Choroid plexus epithelial cell (primary cell): ENCODE measurements at regions not wholly inside any gene's neighbourhood (a gene's known extent, or its start where the extent isn't known, plus 50 kb on each side); places are given as distances from the start of the nearest gene placed in this dataset.

Source experiments
- DNase-seq: peaks from one replicate; pipeline ENCODE4 v3.0.0-alpha.2; 2010; ENCODE audit warnings: low read depth
- H3K4me3 ChIP-seq: 2 replicates; pipeline ENCODE4 v1.5.1; 2011; ENCODE audit warnings: low read depth, mild to moderate bottlenecking, control low read depth, low read length, moderate library complexity
- TF ChIP-seq, protein P1 (sequence below): conservative IDR thresholded peaks from 2 replicates; pipeline ENCODE4 v1.5.1; 2011; ENCODE audit warnings: low read depth, mild to moderate bottlenecking, control low read depth, inconsistent platforms, low read length, moderate library complexity

DNA sequence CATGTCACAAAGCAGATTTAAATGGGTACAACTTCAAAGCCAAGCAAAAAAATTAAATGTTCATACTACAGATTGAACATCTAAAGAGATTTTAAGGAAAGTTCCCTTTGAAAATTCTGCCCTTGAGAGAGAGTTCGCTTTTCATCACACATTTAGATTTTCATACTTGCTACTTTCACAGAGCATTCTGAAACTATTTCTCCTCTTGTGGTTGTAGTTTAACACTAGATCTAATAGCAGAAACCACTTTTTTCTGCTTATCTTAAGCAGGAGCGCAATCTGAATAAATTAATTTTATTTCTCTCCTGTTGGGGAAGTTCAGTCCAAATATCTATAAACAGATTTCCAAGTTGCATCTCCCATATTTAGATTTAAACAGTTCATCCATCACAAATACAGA, 173.3 kb upstream of the RASA1 start:
- TF ChIP-seq, protein P1, sequence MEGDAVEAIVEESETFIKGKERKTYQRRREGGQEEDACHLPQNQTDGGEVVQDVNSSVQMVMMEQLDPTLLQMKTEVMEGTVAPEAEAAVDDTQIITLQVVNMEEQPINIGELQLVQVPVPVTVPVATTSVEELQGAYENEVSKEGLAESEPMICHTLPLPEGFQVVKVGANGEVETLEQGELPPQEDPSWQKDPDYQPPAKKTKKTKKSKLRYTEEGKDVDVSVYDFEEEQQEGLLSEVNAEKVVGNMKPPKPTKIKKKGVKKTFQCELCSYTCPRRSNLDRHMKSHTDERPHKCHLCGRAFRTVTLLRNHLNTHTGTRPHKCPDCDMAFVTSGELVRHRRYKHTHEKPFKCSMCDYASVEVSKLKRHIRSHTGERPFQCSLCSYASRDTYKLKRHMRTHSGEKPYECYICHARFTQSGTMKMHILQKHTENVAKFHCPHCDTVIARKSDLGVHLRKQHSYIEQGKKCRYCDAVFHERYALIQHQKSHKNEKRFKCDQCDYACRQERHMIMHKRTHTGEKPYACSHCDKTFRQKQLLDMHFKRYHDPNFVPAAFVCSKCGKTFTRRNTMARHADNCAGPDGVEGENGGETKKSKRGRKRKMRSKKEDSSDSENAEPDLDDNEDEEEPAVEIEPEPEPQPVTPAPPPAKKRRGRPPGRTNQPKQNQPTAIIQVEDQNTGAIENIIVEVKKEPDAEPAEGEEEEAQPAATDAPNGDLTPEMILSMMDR, result no peak
- DNase-seq, result no peak
- H3K4me3 ChIP-seq, result no peak overlapping the region

DNA sequence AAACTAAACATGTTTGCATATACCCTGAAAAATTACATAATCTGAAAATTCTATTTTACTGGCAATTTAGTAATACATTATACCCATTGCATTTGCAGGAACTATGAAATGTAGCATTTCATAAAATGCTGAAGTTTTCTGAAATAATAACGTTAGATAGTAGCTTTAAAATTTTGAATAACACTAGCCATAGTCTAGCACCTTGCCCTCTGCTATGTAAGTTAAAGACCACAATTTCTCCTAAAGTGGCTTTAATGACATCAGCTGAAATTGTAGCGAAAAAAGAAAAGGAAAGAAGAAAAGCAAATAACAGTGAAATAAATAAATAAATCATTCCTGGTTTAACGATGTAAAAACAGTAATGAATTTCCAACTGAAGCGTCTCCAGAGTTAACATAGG, 172.8 kb upstream of the RASA1 start:
- H3K4me3 ChIP-seq, result no peak overlapping the region
- TF ChIP-seq, protein P1, result no peak
- no peak for DNase-seq

DNA sequence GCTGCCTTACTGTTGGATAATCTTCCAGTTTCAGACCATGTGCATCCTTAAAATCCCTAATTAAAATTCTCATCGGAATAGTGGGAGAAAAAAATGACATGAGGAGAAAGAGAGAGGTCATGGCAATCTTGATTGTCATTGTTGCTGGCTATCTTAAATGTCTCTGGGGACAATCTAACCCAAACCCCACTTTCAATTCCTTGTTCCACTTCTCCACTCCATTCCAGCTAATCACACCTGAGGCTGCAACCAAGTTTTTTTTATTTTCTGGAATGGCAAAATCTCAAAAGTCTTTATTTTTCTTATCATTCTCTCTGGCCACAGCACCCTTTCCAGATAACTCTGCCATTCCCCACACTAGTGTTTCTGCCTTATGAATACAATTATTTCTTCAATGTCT, 171.9 kb upstream of the RASA1 start:
- no peak overlapping the region for H3K4me3 ChIP-seq

DNA sequence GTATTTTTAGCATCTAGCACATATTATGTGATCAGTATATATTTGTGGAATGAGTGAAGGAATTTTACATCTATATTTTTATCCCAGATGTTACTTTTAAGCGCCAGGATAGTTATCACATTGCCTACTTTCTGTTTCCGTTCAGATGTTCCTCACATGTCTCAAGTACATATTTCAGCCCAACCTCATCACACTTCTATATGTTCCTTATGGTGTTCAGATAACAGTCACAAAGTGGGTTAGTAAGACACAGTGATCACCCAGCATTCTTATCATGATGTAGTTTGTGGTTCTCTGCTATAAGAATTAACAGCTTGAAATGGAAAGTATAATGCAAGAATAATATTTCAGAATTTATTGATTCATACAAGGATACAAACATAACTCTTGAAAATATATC, 170.0 kb upstream of the RASA1 start:
- no peak overlapping the region for H3K4me3 ChIP-seq
- DNase-seq, result no peak
- TF ChIP-seq, protein P1, result no peak

More for the DNA sequence above, 171.9 kb upstream of the RASA1 start:
- TF ChIP-seq, protein P1, result no peak
- DNase-seq, result no peak

DNA sequence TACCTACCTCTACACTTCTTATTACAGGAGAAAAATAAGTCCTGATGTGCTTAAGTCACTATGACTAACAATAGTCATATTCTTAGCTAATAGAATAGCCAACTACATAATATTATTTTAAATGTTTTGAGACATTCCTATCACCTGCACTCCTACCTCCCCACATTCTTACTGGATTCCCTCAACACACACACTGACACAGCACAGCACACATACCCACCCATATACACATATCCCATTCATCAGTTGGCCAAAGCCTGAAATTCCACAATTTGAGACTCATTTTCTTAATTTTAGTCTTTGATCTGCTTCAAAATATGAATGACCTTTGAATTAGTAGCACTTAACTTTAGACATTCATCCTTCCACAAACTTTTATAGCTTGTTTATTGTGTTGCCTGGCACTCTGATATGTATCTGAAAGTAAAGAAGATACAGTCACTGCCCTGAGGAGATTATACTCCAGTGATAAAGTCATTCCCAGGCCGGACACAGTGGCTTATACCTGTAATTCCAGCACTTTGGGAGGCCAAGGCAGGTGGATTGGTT, 168.3 kb upstream of the RASA1 start:
- no peak for DNase-seq

DNA sequence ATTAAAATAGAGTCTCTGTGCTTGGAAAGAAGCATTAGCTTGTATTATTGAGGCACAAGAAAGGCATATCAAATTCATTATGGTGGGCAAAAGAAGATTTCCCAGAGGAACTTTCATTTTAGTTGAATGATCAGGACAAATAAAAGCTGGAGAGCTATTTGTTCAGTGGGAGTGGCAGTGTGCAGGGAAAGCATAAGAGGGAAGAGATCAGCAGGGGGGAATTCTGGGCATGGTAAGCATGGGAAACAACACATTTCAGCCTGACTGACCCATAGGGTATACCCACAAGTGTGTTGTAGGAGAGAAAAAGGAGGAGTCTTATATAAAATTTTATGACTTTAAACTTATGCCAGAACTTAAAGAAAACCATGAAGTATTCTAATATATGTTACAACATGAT, 167.7 kb upstream of the RASA1 start:
- H3K4me3 ChIP-seq, result no peak overlapping the region
- DNase-seq, result no peak

More for the DNA sequence above, 168.3 kb upstream of the RASA1 start:
- TF ChIP-seq, protein P1, result no peak
- H3K4me3 ChIP-seq, result no peak overlapping the region

DNA sequence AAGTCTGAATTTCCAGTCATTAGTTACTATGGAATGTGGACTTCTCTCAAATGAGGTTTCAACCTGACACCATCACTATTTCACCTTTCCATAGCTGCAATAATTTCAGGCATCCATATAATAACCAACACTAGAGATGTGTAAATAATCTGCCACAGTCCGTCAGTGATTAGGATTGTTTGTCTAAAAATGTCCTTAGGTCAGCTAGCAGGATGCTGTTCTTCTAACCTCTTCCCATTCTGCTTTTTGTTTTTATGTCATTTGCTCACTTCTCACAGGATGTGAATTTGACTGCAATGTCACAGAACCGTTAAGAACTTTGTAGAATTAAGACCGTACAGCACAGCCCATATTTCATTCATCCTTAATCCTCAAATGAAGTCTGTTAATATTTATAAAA, 166.4 kb upstream of the RASA1 start:
- no peak for DNase-seq
- TF ChIP-seq, protein P1, result no peak
- H3K4me3 ChIP-seq, result no peak overlapping the region

More for the DNA sequence above, 167.7 kb upstream of the RASA1 start:
- TF ChIP-seq, protein P1, result no peak
